Neural cell (in vitro differentiated cells): ENCODE measurements at regions not wholly inside any gene's neighbourhood (a gene's known extent, or its start where the extent isn't known, plus 50 kb on each side); places are given as distances from the start of the nearest gene placed in this dataset.
"Not testable (repeated sequence)": the region's sequence is repeated elsewhere in the genome, so short reads cannot be mapped to it uniquely, and the experiment has no call there.

ENCODE experiments used
- H2AFZ ChIP-seq: fragments of 200-600, 300-800 bp; sonication (generic), shearing (Covaris generic); 2 replicates; pipeline ENCODE4 v1.6.0; 2014; ENCODE audit warnings: low read depth, mild to moderate bottlenecking, antibody characterized with exemption, low read length, moderate library complexity
- H3F3A ChIP-seq: fragments of 200-600 bp; shearing (Covaris generic); 2 replicates; pipeline ENCODE4 v1.6.1; 2016; ENCODE audit warnings: mild to moderate bottlenecking, moderate library complexity, mixed read lengths, antibody characterized with exemption, low read length; ENCODE audit not compliant: insufficient read depth, poor library complexity, severe bottlenecking
- H3K27ac ChIP-seq: fragments of 200-600, 300-800 bp; sonication (generic), shearing (Covaris generic); 2 replicates; pipeline ENCODE4 v1.5.1; 2014; ENCODE audit warnings: mild to moderate bottlenecking, low read length, moderate library complexity
- H3K27me3 ChIP-seq: fragments of 300-800, 200-600 bp; sonication (generic), shearing (Covaris generic); 2 replicates; pipeline ENCODE4 v1.6.0; 2014; ENCODE audit warnings: mild to moderate bottlenecking, low read depth, low read length, moderate library complexity; ENCODE audit not compliant: insufficient read depth
- H3K36me3 ChIP-seq: fragments of 300-800, 200-600 bp; sonication (generic), shearing (Covaris generic); 2 replicates; pipeline ENCODE4 v1.5.1; 2014; ENCODE audit warnings: mild to moderate bottlenecking, antibody characterized with exemption, low read length, moderate library complexity; ENCODE audit not compliant: insufficient read depth
- H3K4me2 ChIP-seq: fragments of 300-800, 200-600 bp; sonication (generic), shearing (Covaris generic); 2 replicates; pipeline ENCODE4 v1.6.0; 2014; ENCODE audit warnings: mild to moderate bottlenecking, low read length
- H3K4me3 ChIP-seq: fragments of 300-800, 200-600 bp; sonication (generic), shearing (Covaris generic); 2 replicates; pipeline ENCODE4 v1.5.1; 2014; ENCODE audit warnings: mild to moderate bottlenecking, low read length, moderate library complexity
- H3K79me2 ChIP-seq: fragments of 200-600 bp; shearing (Covaris generic); replicated peaks from 2 replicates; pipeline ENCODE4 v1.6.0; 2014; ENCODE audit warnings: mild to moderate bottlenecking, low read length, moderate library complexity; ENCODE audit not compliant: insufficient read depth
- H3K9ac ChIP-seq: fragments of 300-800, 200-600 bp; sonication (generic), shearing (Covaris generic); 2 replicates; pipeline ENCODE4 v1.6.1; 2016; ENCODE audit warnings: mild to moderate bottlenecking, low read length, mixed read lengths
- H3K9me2 ChIP-seq: fragments of 200-600 bp; shearing (Covaris generic); 2 replicates; pipeline ENCODE4 v1.6.1; 2016; ENCODE audit warnings: mild to moderate bottlenecking, low read length, mixed read lengths; ENCODE audit not compliant: insufficient read depth
- H3K9me3 ChIP-seq: fragments of 200-600, 300-800 bp; sonication (generic), shearing (Covaris generic); 2 replicates; pipeline ENCODE4 v1.6.1; 2016; ENCODE audit warnings: mild to moderate bottlenecking, mixed run types, low read length, moderate library complexity, mixed read lengths
- H4K20me1 ChIP-seq: fragments of 200-600 bp; shearing (Covaris generic); 2 replicates; pipeline ENCODE4 v1.6.1; 2016; ENCODE audit warnings: mild to moderate bottlenecking, mixed run types; ENCODE audit not compliant: insufficient read depth
- EP300 ChIP-seq: fragments of 450-650 bp; conservative IDR thresholded peaks from 2 replicates; pipeline ENCODE4 v1.6.1; 2014; ENCODE audit warnings: antibody characterized with exemption, mild to moderate bottlenecking, moderate library complexity; ENCODE audit not compliant: poor library complexity, severe bottlenecking
- EZH2 ChIP-seq: fragments of 200-600, 300-800 bp; shearing (Covaris generic), sonication (generic); IDR thresholded peaks from 2 replicates; pipeline ENCODE4 v1.6.1; 2014; ENCODE audit warnings: antibody characterized with exemption, low read length, borderline replicate concordance, mild to moderate bottlenecking; ENCODE audit not compliant: insufficient read depth, poor library complexity, severe bottlenecking
- MXI1 ChIP-seq: fragments of 450-650 bp; conservative IDR thresholded peaks from 2 replicates; pipeline ENCODE4 v1.6.1; 2014; ENCODE audit warnings: antibody characterized with exemption, mild to moderate bottlenecking; ENCODE audit not compliant: poor library complexity, severe bottlenecking
- POLR2AphosphoS5 ChIP-seq: IDR thresholded peaks from 2 replicates; pipeline ENCODE4 v1.6.1; 2012
- RAD21 ChIP-seq: fragments of 450-650 bp; conservative IDR thresholded peaks from 2 replicates; pipeline ENCODE4 v1.6.1; 2014; ENCODE audit warnings: antibody characterized with exemption, mild to moderate bottlenecking, moderate library complexity
- REST ChIP-seq: IDR thresholded peaks from 2 replicates; pipeline ENCODE4 v1.6.1; 2012; ENCODE audit warnings: borderline replicate concordance
- TAF1 ChIP-seq: IDR thresholded peaks from 2 replicates; pipeline ENCODE4 v1.6.1; 2012; ENCODE audit warnings: low read depth

DNA sequence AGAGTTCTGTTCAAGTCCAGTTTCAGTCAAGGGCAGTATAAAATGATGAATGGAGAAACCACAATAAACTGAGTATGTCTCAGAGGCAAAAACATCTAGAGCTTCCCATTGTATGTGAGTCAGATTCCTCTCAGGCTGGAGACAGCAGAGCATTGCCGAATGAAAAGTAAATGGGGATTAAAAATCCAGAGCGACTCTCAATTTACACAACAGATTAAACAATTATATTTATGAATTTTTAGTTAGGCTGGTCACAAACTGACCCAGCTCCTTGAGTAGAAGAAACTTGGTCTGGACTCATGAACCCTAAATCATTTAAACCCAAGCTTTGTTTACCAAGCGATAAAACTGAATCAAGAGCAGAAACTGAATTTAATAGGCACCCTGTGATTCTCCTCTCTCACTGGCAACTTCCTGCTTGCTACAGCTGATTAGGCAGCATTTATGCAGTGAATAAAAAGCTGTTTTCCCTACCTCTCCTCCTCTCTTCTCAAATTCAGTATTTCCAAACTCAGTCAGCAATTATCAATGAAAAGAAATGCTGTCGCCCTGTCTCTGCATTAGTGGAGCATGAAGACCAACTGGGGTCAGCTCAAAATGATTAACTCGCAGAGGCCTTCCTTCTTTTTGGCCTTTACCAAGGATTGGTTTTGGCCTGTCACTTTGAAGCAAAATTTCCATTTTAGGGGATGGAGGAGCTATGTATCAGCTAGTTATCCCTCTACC, 568.0 kb downstream of the PDHA2 start:
- Histone ChIP-seq H4K20me1 (no peaks in the 10 kb centered on the region), H3K27me3 (no peaks in the 10 kb centered on the region), H3F3A (no peaks in the 10 kb centered on the region), H3K27ac (no peak overlapping the region), H3K4me3 (no peak overlapping the region), H2AFZ (no peak overlapping the region), H3K4me2 (no peak overlapping the region), H3K9ac (no peak overlapping the region), H3K9me2 (no peaks in the 10 kb centered on the region), H3K79me2 (no peaks in the 10 kb centered on the region), H3K9me3 (no peaks in the 10 kb centered on the region), H3K36me3 (no peaks in the 10 kb centered on the region)
- TF ChIP-seq REST = no peak
- TF ChIP-seq TAF1 = no peak
- no peak for TF ChIP-seq EZH2

DNA sequence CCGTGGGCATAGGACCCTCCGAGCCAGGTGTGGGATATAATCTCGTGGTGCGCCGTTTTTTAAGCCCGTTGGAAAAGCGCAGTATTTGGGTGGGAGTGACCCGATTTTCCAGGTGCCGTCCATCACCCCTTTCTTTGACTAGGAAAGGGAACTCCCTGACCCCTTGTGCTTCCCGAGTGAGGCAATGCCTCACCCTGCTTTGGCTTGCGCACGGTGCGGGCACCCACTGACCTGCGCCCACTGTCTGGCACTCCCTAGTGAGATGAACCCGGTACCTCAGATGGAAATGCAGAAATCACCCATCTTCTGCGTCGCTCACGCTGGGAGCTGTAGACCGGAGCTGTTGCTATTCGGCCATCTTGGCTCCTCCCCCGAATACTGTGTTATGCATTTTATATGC, 575.0 kb downstream of the PDHA2 start:
- H3K9me3 ChIP-seq, H3K4me2 ChIP-seq, H3F3A ChIP-seq, H3K36me3 ChIP-seq, H3K9me2 ChIP-seq, H3K27me3 ChIP-seq, H2AFZ ChIP-seq, H3K4me3 ChIP-seq, H3K27ac ChIP-seq, H4K20me1 ChIP-seq, H3K79me2 ChIP-seq, H3K9ac ChIP-seq: not testable (repeated sequence)

DNA sequence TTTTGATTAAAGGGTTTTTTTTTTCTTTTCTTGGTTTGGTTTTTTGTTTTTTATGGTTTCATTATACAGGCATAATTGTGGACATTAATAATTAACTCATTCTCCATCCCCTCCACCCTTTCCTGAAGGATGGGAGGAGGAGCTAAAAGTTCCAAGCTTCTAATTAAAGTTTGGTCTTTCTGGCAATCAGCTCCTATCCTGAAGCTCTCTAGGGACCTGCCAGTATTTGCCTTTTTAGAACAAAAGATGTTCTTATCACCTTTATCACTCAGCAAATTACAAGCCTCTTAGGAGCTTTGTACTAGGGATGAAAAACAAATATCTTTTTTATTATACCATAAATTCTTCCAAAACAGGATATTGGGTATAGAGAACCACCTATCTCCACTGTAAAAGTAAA, 589.8 kb downstream of the PDHA2 start:
- Histone ChIP-seq H3F3A (no peaks in the 10 kb centered on the region), H2AFZ (no peak overlapping the region), H3K27me3 (no peaks in the 10 kb centered on the region), H3K4me3 (no peak overlapping the region), H3K9me2 (no peaks in the 10 kb centered on the region), H4K20me1 (no peaks in the 10 kb centered on the region), H3K4me2 (no peak overlapping the region), H3K79me2 (no peaks in the 10 kb centered on the region), H3K36me3 (no peaks in the 10 kb centered on the region), H3K9me3 (no peaks in the 10 kb centered on the region), H3K27ac (no peak overlapping the region), H3K9ac (no peak overlapping the region)
- TF ChIP-seq POLR2AphosphoS5 = no peak

DNA sequence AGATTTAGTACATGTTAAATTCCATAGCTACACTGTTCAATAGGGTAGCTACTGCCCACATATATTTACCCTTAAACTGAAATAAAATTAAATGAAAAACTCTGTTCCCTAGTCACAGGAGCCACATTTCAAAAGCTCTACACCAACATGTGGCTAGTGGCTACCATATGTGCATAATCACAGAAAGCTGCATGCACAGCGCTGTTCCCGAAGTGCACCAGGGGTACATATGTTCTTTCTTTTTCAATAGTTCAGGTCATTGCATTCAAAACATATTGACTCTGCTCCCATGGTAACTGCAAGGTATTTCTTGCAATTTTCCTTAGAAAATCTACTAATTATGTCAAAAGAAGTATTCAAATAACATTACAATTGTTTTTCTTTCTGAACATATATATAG, 591.2 kb downstream of the PDHA2 start:
- Histone ChIP-seq H3K9ac (no peak overlapping the region), H3K36me3 (no peaks in the 10 kb centered on the region), H3K27me3 (no peaks in the 10 kb centered on the region), H4K20me1 (no peaks in the 10 kb centered on the region), H3K9me2 (no peaks in the 10 kb centered on the region), H2AFZ (no peak overlapping the region), H3F3A (no peaks in the 10 kb centered on the region), H3K79me2 (no peaks in the 10 kb centered on the region), H3K4me3 (no peak overlapping the region), H3K4me2 (no peak overlapping the region), H3K27ac (no peak overlapping the region), H3K9me3 (no peaks in the 10 kb centered on the region)
- TF ChIP-seq RAD21 = no peak
- TF ChIP-seq REST = no peak
- TF ChIP-seq MXI1 = no peak
- TF ChIP-seq TAF1 = no peak
- no peak for TF ChIP-seq EP300
